ENCODE measurements at regions not wholly inside any gene's neighbourhood (a gene's known extent, or its start where the extent isn't known, plus 50 kb on each side); places are given as distances from the start of the nearest gene placed in this dataset.

DNA sequence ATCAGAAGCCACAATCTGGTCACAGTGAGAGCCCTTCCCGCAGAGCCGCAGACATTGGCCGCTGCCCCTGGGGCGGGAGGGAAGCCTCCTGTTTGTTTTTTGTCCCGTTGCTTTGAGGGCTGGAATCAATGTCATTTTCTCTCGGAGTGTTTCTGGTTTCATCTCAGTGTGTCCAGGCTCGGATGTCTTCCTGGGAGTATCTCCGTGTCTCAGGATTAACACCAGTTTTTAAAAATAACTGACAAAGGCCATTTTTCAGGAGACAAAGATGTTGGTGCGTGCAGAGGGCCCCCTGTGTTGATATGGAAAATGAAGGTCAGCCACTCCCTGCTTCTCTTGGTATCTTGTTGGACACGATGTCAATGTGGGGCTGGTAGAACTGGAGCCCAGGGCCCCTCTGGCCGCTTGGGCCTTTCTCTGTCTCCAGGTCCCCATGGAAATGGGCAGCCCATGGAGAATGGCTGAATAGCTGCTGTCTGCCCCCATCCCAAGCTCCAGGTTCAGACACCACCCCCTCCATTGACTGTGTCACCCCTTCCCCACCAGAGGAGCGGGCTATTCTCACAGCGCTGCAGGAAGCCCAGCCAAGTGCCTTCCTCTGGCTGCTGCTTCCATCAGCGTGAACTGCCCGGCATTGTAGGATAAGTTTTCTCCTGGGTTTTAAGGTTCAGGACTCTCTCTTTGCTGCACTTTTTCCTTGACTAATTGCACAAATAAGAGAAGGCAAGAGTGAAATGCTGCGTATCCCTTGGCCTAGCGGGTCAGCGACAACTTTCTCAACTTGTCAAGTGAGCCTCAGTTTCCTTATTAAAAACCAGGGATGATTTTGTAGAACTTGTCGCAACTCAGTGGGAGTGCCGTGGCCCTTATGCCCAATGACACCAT lies 72.2 kb upstream of the METTL9 start:
- TF ChIP-seq POLR2A (IDR thresholded peaks at IDR 0.05) (no peak), POLR2AphosphoS5 (IDR thresholded peaks at IDR 0.05) (no peak)

Measured in upper lobe of left lung (tissue), 4 donors.